H9 (cell line): ENCODE measurements at regions not wholly inside any gene's neighbourhood (a gene's known extent, or its start where the extent isn't known, plus 50 kb on each side); places are given as distances from the start of the nearest gene placed in this dataset.

Source experiments
- DNase-seq: peaks from one replicate; pipeline ENCODE4 v3.0.0-alpha.2; 2017
- H2AFZ ChIP-seq: one replicate; pipeline ENCODE4 v1.6.1; 2013; ENCODE audit warnings: mild to moderate bottlenecking, low read length, control low read depth, moderate library complexity
- H2AK5ac ChIP-seq: 2 replicates; pipeline ENCODE4 v1.6.1; 2013; ENCODE audit warnings: low read length, control low read depth, mixed read lengths; ENCODE audit not compliant: insufficient read length
- H2BK120ac ChIP-seq: one replicate; pipeline ENCODE4 v1.6.1; 2013; ENCODE audit warnings: low read depth, mild to moderate bottlenecking, low read length, control low read depth, inconsistent platforms; ENCODE audit not compliant: poor library complexity, severe bottlenecking
- H2BK12ac ChIP-seq: 2 replicates; pipeline ENCODE4 v1.6.1; 2013; ENCODE audit warnings: low read length, control low read depth, mixed read lengths, low read depth; ENCODE audit not compliant: insufficient read length
- H2BK15ac ChIP-seq: 2 replicates; pipeline ENCODE4 v1.6.1; 2013; ENCODE audit warnings: low read depth, low read length, control low read depth
- H2BK20ac ChIP-seq: one replicate; pipeline ENCODE4 v1.6.1; 2013; ENCODE audit warnings: low read depth, mild to moderate bottlenecking, low read length, control low read depth, inconsistent platforms; ENCODE audit not compliant: poor library complexity, severe bottlenecking
- H2BK5ac ChIP-seq: 2 replicates; pipeline ENCODE4 v1.6.1; 2013; ENCODE audit warnings: low read length, control low read depth, mixed read lengths; ENCODE audit not compliant: insufficient read length
- H3K14ac ChIP-seq: 2 replicates; pipeline ENCODE4 v1.6.1; 2013; ENCODE audit warnings: low read length, control low read depth; ENCODE audit not compliant: insufficient read depth
- H3K18ac ChIP-seq: 2 replicates; pipeline ENCODE4 v1.6.1; 2013; ENCODE audit warnings: low read depth, mild to moderate bottlenecking, mixed read lengths, low read length, control low read depth; ENCODE audit not compliant: insufficient read length
- H3K23ac ChIP-seq: 2 replicates; pipeline ENCODE4 v1.6.1; 2013; ENCODE audit warnings: low read length, control low read depth, mixed read lengths, low read depth; ENCODE audit not compliant: insufficient read length
- H3K23me2 ChIP-seq: 2 replicates; pipeline ENCODE4 v1.6.1; 2013; ENCODE audit warnings: low read depth, mild to moderate bottlenecking, mixed read lengths, low read length, control low read depth; ENCODE audit not compliant: insufficient read length, poor library complexity, severe bottlenecking
- H3K27ac ChIP-seq: 2 replicates; pipeline ENCODE4 v1.5.1; 2013; ENCODE audit warnings: low read length, control low read depth, mixed read lengths, low read depth; ENCODE audit not compliant: insufficient read length
- H3K27me3 ChIP-seq: 2 replicates; pipeline ENCODE4 v1.6.1; 2013; ENCODE audit warnings: low read length, control low read depth, inconsistent platforms; ENCODE audit not compliant: insufficient read depth
- H3K4ac ChIP-seq: 2 replicates; pipeline ENCODE4 v1.6.1; 2013; ENCODE audit warnings: low read depth, mild to moderate bottlenecking, control low read depth, inconsistent platforms, low read length, moderate library complexity
- H3K4me1 ChIP-seq: 2 replicates; pipeline ENCODE4 v1.6.1; 2013; ENCODE audit warnings: low read length, control low read depth, inconsistent platforms; ENCODE audit not compliant: insufficient read depth
- H3K4me2 ChIP-seq: 2 replicates; pipeline ENCODE4 v1.6.1; 2013; ENCODE audit warnings: low read length, control low read depth, mixed read lengths; ENCODE audit not compliant: insufficient read length, insufficient read depth
- H3K56ac ChIP-seq: 2 replicates; pipeline ENCODE4 v1.6.1; 2013; ENCODE audit warnings: low read depth, mild to moderate bottlenecking, mixed read lengths, low read length, control low read depth; ENCODE audit not compliant: insufficient read length
- H3K79me1 ChIP-seq: 2 replicates; pipeline ENCODE4 v1.6.1; 2013; ENCODE audit warnings: low read depth, mild to moderate bottlenecking, moderate library complexity, low read length, control low read depth, inconsistent platforms; ENCODE audit not compliant: insufficient read depth, poor library complexity, severe bottlenecking
- H3K79me2 ChIP-seq: 2 replicates; pipeline ENCODE4 v1.6.1; 2013; ENCODE audit warnings: low read length, control low read depth, inconsistent platforms; ENCODE audit not compliant: insufficient read depth
- H3K9ac ChIP-seq: 2 replicates; pipeline ENCODE4 v1.6.1; 2013; ENCODE audit warnings: low read length, control low read depth, mixed read lengths; ENCODE audit not compliant: insufficient read length; ENCODE audit errors: extremely low read depth
- H3K9me3 ChIP-seq: one replicate; pipeline ENCODE4 v1.6.1; 2013; ENCODE audit warnings: low read depth, low read length, inconsistent platforms; ENCODE audit not compliant: control insufficient read depth
- H3T11ph ChIP-seq: one replicate; pipeline ENCODE4 v1.6.1; 2013; ENCODE audit warnings: mild to moderate bottlenecking, low read length, control low read depth, inconsistent platforms
- H4K20me1 ChIP-seq: one replicate; pipeline ENCODE4 v1.6.1; 2013; ENCODE audit not compliant: control insufficient read depth, insufficient read length, insufficient read depth
- H4K5ac ChIP-seq: 2 replicates; pipeline ENCODE4 v1.6.1; 2013; ENCODE audit warnings: low read depth, mild to moderate bottlenecking, mixed read lengths, low read length, control low read depth; ENCODE audit not compliant: insufficient read length
- H4K8ac ChIP-seq: replicated peaks from 2 replicates; pipeline ENCODE4 v1.6.1; 2013; ENCODE audit warnings: low read length, control low read depth, mixed read lengths, low read depth; ENCODE audit not compliant: insufficient read length
- H4K91ac ChIP-seq: 2 replicates; pipeline ENCODE4 v1.6.1; 2013; ENCODE audit warnings: low read depth, mild to moderate bottlenecking, moderate library complexity, mixed read lengths, low read length, control low read depth; ENCODE audit not compliant: insufficient read length
- H3K27ac Mint-ChIP-seq, 3 experiments: 2 replicates in 2 of 3; 3 replicates in 1 of 3; pipeline ENCODE4 v1.8.0; 2020 to 2021; ENCODE audit warnings: mixed read lengths in 3 of 3, mild to moderate bottlenecking in 1 of 3, moderate library complexity in 1 of 3
- H3K27me3 Mint-ChIP-seq: 2 replicates; pipeline ENCODE4 v1.8.0; 2021; ENCODE audit warnings: low read depth, mild to moderate bottlenecking, moderate library complexity, mixed read lengths
- H3K36me3 Mint-ChIP-seq, 3 experiments: 2 replicates in 2 of 3; 3 replicates in 1 of 3; pipeline ENCODE4 v1.8.0; 2020 to 2021; ENCODE audit warnings: low read depth in 3 of 3, mixed read lengths in 3 of 3; ENCODE audit not compliant: insufficient read depth in 1 of 3
- H3K4me1 Mint-ChIP-seq, 2 experiments: 2 replicates each; pipeline ENCODE4 v1.8.0; 2020; ENCODE audit warnings: mixed read lengths in 2 of 2
- H3K4me3 Mint-ChIP-seq, 2 experiments: 2 replicates in 1 of 2; 3 replicates in 1 of 2; pipeline ENCODE4 v1.8.0; 2020 to 2021; ENCODE audit warnings: mild to moderate bottlenecking in 2 of 2, mixed read lengths in 2 of 2, moderate library complexity in 1 of 2
- H3K9me3 Mint-ChIP-seq, 2 experiments: 2 replicates in 1 of 2; 3 replicates in 1 of 2; pipeline ENCODE4 v1.8.0; 2020; ENCODE audit warnings: mild to moderate bottlenecking in 2 of 2, mixed read lengths in 2 of 2, moderate library complexity in 1 of 2
- TF ChIP-seq, protein P1 (sequence below): fragments of 200-600 bp; sonication (generic); conservative IDR thresholded peaks from 3 replicates; pipeline ENCODE4 v1.8.0; 2021; ENCODE audit warnings: antibody characterized with exemption, mild to moderate bottlenecking

DNA sequence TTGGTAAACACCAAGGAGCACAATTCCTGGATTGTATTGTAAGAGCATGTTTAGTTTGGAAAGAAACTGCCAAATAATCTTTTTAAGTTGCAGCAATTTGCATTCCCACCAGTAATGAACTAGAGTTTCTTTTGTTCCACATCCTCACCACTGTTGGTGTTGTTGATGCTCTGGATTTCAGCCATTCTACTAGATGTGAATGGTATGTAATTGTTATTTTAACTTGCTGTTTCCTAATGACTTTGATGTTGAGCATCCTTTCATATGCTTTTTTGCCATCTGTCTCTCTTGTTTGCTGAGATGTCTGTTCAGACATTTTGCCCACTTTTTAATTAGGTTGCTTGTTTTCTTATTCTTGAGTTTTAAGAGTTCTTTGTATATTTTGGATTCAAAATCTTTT, 1654.1 kb downstream of the GRIK2 start:
- Histone ChIP-seq H3K23me2 (no peaks in the 10 kb centered on the region), H3K4me2 (no peak overlapping the region), H3K14ac (no peak overlapping the region), H2BK5ac (no peak overlapping the region), H4K20me1 (no peaks in the 10 kb centered on the region), H3K79me1 (no peaks in the 10 kb centered on the region), H3K9ac (no peak overlapping the region), H2AK5ac (no peak overlapping the region), H3K27me3 (no peaks in the 10 kb centered on the region), H3K56ac (no peak overlapping the region), H2BK15ac (no peak overlapping the region), H3K4me1 (no peaks in the 10 kb centered on the region), H2BK120ac (no peak overlapping the region), H4K5ac (no peak overlapping the region), H2BK12ac (no peak overlapping the region), H2BK20ac (no peak overlapping the region), H3K9me3 (no peaks in the 10 kb centered on the region), H3K18ac (no peak overlapping the region), H4K91ac (no peak overlapping the region), H3K27ac (no peak overlapping the region), H2AFZ (no peak overlapping the region), H4K8ac (no peak overlapping the region), H3K23ac (no peak overlapping the region), H3K79me2 (no peaks in the 10 kb centered on the region), H3K4ac (no peak overlapping the region), H3T11ph (no peak overlapping the region)
- H3K4me1 Mint-ChIP-seq: peaks cover 7 to 8% of the 10 kb centered on the region in 2 experiments
- peaks cover 13 to 18% of the 10 kb centered on the region in 2 experiments for H3K9me3 Mint-ChIP-seq
- peaks cover 0 to 20% (median 3%) of the 10 kb centered on the region in 3 experiments; a peak in 5 of 7 replicates for H3K36me3 Mint-ChIP-seq
- H3K27me3 Mint-ChIP-seq: no peaks in the 10 kb centered on the region
- TF ChIP-seq, protein P1, sequence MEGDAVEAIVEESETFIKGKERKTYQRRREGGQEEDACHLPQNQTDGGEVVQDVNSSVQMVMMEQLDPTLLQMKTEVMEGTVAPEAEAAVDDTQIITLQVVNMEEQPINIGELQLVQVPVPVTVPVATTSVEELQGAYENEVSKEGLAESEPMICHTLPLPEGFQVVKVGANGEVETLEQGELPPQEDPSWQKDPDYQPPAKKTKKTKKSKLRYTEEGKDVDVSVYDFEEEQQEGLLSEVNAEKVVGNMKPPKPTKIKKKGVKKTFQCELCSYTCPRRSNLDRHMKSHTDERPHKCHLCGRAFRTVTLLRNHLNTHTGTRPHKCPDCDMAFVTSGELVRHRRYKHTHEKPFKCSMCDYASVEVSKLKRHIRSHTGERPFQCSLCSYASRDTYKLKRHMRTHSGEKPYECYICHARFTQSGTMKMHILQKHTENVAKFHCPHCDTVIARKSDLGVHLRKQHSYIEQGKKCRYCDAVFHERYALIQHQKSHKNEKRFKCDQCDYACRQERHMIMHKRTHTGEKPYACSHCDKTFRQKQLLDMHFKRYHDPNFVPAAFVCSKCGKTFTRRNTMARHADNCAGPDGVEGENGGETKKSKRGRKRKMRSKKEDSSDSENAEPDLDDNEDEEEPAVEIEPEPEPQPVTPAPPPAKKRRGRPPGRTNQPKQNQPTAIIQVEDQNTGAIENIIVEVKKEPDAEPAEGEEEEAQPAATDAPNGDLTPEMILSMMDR: no peak
- H3K4me3 Mint-ChIP-seq: no peak overlapping the region
- H3K27ac Mint-ChIP-seq: peak overlapping the region in 1 of 3 experiments; percentile 84; a peak in 1 of 7 replicates
- no peak for DNase-seq
